ENCODE measurements at regions not wholly inside any gene's neighbourhood (a gene's known extent, or its start where the extent isn't known, plus 50 kb on each side); places are given as distances from the start of the nearest gene placed in this dataset.
A peak's percentile ranks its signal among the peaks of the same experiment; 100 is the strongest.

- intact Hi-C loops (cut with micrococcal nuclease): loop anchor here (2.0 kb wide), 2 partner anchors 133 to 527 kb away; partner anchors contain the start of gene ATL2
- ChIA-PET CTCF (interaction anchor here (0.8 to 2.9 kb wide), 10 partner anchors 12 to 527 kb away, joined by 3 to 60 read pairs (median 6); no protein-coding TSS in a partner anchor), POLR2A (no interaction called here)
- Histone ChIP-seq H3K9me3 (replicated peaks; ENCODE audit: control insufficient read depth, insufficient read depth, low read length) (no peaks in the 10 kb centered on the region), H3K27me3 (ENCODE audit: control insufficient read depth in 2 of 2, insufficient read depth in 2 of 2, low read length in 2 of 2) (no peaks in the 10 kb centered on the region), H3K9ac (replicated peaks; ENCODE audit: extremely low read depth, insufficient read depth, low read length) (no peak overlapping the region), H3K4me3 (replicated peaks in 1 of 3; ENCODE audit: insufficient read depth in 1 of 3, low read depth in 1 of 3, low read length in 3 of 3) (no peak overlapping the region), H3K9me1 (replicated peaks; ENCODE audit: control insufficient read depth, extremely low read depth, insufficient read depth, low read length) (no peaks in the 10 kb centered on the region), H3K36me3 (ENCODE audit: control insufficient read depth in 2 of 2, extremely low read depth in 1 of 2, insufficient read depth in 2 of 2, low read length in 2 of 2) (no peaks in the 10 kb centered on the region), H3K4me2 (ENCODE audit: insufficient read depth, low read length) (no peak overlapping the region), H3K79me2 (ENCODE audit: control insufficient read depth, insufficient read depth, low read length) (no peaks in the 10 kb centered on the region), H3K27ac (ENCODE audit: insufficient read depth, low read depth, low read length) (no peak overlapping the region), H4K20me1 (replicated peaks; ENCODE audit: control insufficient read depth, extremely low read depth, insufficient read depth, low read length) (no peaks in the 10 kb centered on the region), H3K4me1 (ENCODE audit: control insufficient read depth, extremely low read depth, insufficient read depth, low read length) (peaks cover 3% of the 10 kb centered on the region), H2AFZ (ENCODE audit: low read depth, low read length) (peak overlapping the region; percentile 52)
- TF ChIP-seq EZH2 (IDR thresholded peaks at IDR 0.05; ENCODE audit: borderline replicate concordance, low read depth, low read length, severe bottlenecking) (no peak), JUN (IDR thresholded peaks at IDR 0.05; ENCODE audit: borderline replicate concordance, insufficient read depth, insufficient read length, low read depth) (no peak), MYC (IDR thresholded peaks at IDR 0.05; ENCODE audit: low read depth, low read length) (no peak), FOS (IDR thresholded peaks at IDR 0.05; ENCODE audit: borderline replicate concordance, insufficient read depth, low read length) (peak; percentile 22)
- TF ChIP-seq, protein P1, sequence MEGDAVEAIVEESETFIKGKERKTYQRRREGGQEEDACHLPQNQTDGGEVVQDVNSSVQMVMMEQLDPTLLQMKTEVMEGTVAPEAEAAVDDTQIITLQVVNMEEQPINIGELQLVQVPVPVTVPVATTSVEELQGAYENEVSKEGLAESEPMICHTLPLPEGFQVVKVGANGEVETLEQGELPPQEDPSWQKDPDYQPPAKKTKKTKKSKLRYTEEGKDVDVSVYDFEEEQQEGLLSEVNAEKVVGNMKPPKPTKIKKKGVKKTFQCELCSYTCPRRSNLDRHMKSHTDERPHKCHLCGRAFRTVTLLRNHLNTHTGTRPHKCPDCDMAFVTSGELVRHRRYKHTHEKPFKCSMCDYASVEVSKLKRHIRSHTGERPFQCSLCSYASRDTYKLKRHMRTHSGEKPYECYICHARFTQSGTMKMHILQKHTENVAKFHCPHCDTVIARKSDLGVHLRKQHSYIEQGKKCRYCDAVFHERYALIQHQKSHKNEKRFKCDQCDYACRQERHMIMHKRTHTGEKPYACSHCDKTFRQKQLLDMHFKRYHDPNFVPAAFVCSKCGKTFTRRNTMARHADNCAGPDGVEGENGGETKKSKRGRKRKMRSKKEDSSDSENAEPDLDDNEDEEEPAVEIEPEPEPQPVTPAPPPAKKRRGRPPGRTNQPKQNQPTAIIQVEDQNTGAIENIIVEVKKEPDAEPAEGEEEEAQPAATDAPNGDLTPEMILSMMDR (IDR thresholded peaks at IDR 0.05; ENCODE audit: extremely low read depth in 1 of 2, insufficient read depth in 1 of 2, low read depth in 1 of 2, low read length in 2 of 2): no peak
- BruUV-seq (replicated peaks): no TSS peak
- peak; percentile 83 for FAIRE-seq
- dilution Hi-C loops (cut with MboI; ENCODE audit: extremely low pct_ligation_motif_present, low sequenced_read_pairs): no loop called here
- DNase-seq (ENCODE audit: low read depth, low spot score): peak; percentile 85
Observed at GRCh38 chr2:38509314-38509946, 93.3 kb downstream of the HNRNPLL start.
